ENCODE measurements at regions not wholly inside any gene's neighbourhood (a gene's known extent, or its start where the extent isn't known, plus 50 kb on each side); places are given as distances from the start of the nearest gene placed in this dataset.

DNA sequence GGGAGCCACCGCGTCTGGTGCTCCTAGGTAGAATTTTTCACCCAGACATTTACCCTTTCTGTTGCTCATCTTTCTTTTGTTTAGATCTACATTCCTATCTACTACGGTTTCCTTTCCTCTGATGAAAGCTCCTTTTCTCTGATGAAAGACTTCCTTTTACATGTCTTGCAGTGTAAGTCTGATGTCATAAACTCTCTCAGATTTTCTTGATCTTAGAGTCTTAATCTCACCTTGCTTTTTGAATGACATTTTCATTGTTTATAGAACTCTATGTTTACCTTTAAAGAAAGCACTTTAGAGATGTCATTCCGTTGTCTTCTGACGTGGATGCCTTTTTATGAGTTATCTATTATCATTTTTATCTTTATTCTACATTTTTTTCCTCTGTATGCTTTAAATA lies 171.8 kb upstream of the MTPN start:
- Histone ChIP-seq H3K4me1 (no peaks in the 10 kb centered on the region), H3K36me3 (no peaks in the 10 kb centered on the region), H3K4me3 (no peak overlapping the region), H3K27me3 (no peaks in the 10 kb centered on the region), H3K27ac (no peak overlapping the region), H3K9me3 (no peaks in the 10 kb centered on the region)
- no peak for TF ChIP-seq POLR2A (IDR thresholded peaks at IDR 0.05)
- intact Hi-C loops (cut with DNase I) = no loop called here
- ATAC-seq (no peak), DNase-seq (no peak)
- WGBS (ENCODE audit: insufficient coverage, low coverage, low lambda C conversion rate, missing lambda C conversion rate) = 30% methylated on average over 4 of the region's 5 CpGs

DNA sequence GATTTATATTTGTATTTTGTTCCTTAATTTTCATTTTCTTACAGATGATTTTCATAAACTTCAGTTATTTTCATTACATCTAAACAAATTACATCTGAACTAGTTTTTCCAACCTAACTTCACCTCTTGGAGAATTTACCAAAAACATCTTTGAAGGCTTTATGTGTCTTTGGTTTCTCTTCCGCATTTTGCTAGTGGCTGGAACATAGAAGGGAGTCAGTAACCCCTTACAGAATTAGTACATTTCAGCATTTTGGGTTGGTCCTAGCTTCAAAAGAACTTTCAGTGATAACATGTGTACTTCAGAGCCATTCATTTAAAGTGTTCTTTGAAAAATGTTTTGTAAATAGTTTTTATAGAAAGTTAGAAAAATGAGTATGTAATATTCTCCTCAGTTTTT lies 169.8 kb upstream of the MTPN start:
- DNase-seq (no peak), ATAC-seq (no peak)
- no peak for TF ChIP-seq POLR2A (IDR thresholded peaks at IDR 0.05)
- TF ChIP-seq, protein P1, sequence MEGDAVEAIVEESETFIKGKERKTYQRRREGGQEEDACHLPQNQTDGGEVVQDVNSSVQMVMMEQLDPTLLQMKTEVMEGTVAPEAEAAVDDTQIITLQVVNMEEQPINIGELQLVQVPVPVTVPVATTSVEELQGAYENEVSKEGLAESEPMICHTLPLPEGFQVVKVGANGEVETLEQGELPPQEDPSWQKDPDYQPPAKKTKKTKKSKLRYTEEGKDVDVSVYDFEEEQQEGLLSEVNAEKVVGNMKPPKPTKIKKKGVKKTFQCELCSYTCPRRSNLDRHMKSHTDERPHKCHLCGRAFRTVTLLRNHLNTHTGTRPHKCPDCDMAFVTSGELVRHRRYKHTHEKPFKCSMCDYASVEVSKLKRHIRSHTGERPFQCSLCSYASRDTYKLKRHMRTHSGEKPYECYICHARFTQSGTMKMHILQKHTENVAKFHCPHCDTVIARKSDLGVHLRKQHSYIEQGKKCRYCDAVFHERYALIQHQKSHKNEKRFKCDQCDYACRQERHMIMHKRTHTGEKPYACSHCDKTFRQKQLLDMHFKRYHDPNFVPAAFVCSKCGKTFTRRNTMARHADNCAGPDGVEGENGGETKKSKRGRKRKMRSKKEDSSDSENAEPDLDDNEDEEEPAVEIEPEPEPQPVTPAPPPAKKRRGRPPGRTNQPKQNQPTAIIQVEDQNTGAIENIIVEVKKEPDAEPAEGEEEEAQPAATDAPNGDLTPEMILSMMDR (IDR thresholded peaks at IDR 0.05) = no peak
- Histone ChIP-seq H3K4me1 (no peaks in the 10 kb centered on the region), H3K27ac (no peak overlapping the region), H3K36me3 (no peaks in the 10 kb centered on the region), H3K4me3 (no peak overlapping the region), H3K27me3 (no peaks in the 10 kb centered on the region), H3K9me3 (no peaks in the 10 kb centered on the region)
- intact Hi-C loops (cut with DNase I) = no loop called here
- WGBS (ENCODE audit: insufficient coverage, low coverage, low lambda C conversion rate, missing lambda C conversion rate) = 71% methylated on average over 1 of the region's 1 CpG

DNA sequence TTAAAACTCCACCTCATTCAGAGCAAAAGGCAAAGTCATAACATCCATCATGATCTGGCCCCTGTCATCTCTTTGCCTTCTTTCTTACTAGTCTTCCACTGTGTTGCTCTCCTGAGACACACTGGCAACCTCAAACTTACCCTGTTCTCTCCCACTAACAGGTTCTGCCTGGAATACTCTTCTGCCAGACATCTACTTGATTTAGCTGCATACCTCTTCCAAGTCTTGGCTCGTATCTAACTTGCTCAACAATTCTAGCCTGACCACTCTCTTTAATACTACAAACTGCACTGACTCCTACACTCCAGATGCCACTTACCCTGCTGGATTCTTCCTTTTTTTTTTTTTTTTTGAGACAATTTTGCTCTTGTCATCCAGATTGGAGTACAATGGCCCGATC lies 167.0 kb upstream of the MTPN start:
- Histone ChIP-seq H3K9me3 (no peaks in the 10 kb centered on the region), H3K27ac (no peak overlapping the region), H3K36me3 (no peaks in the 10 kb centered on the region), H3K4me3 (no peak overlapping the region), H3K4me1 (no peaks in the 10 kb centered on the region), H3K27me3 (no peaks in the 10 kb centered on the region)
- DNase-seq (no peak), ATAC-seq (no peak)
- intact Hi-C loops (cut with DNase I) = no loop called here
- TF ChIP-seq, protein P1 (IDR thresholded peaks at IDR 0.05) = no peak
- TF ChIP-seq POLR2A (IDR thresholded peaks at IDR 0.05) = no peak
- 43% methylated on average over 1 of the region's 2 CpGs for WGBS (ENCODE audit: insufficient coverage, low coverage, low lambda C conversion rate, missing lambda C conversion rate)

DNA sequence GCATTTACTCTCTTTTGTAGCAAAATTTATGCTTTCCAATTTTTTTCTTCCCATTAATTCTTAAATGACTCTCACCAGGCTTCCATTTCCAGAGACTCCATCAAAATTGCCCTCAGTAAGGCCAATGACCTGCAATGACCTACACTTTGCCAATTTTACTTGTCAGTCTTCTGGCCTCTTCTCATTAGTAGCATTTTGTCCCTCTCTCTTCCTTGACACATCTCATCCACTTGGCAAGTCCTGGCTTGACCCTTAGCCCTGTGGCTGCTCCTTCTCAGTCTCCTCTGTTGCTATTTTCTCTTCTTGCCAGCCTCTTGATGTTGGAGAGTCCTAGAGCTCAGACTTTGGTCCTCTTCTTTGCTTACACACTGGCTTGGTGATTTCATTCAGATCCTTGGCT lies 166.1 kb upstream of the MTPN start:
- no peak for ATAC-seq
- Histone ChIP-seq H3K36me3 (no peaks in the 10 kb centered on the region), H3K27me3 (no peaks in the 10 kb centered on the region), H3K4me1 (no peaks in the 10 kb centered on the region), H3K9me3 (no peaks in the 10 kb centered on the region), H3K27ac (no peak overlapping the region), H3K4me3 (no peak overlapping the region)
- no peak for DNase-seq
- TF ChIP-seq, protein P1 (IDR thresholded peaks at IDR 0.05) = no peak
- TF ChIP-seq POLR2A (IDR thresholded peaks at IDR 0.05) = no peak
- intact Hi-C loops (cut with DNase I) = no loop called here

DNA sequence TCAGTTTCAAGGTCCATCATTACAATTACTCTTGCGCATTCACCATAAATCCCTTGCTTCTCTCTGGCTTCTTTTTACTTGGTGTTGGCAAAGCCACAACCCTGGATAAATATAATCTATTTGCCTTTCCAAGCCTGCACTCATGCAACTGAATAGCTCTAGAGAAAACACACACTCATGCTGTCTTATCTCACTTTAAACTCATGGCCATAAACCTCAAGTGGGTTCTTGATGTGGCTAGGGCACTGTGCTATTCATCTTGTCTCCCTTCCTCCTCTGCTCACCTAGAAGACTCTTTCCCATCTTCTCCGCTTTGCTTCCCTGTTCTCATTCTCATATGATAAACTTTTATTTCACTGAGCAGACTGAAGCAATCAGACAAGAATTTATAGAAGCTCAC lies 165.4 kb upstream of the MTPN start:
- intact Hi-C loops (cut with DNase I) = no loop called here
- 79% methylated on average over 2 of the region's 2 CpGs for WGBS (ENCODE audit: insufficient coverage, low coverage, low lambda C conversion rate, missing lambda C conversion rate)
- DNase-seq (no peak), ATAC-seq (no peak)
- Histone ChIP-seq H3K27ac (no peak overlapping the region), H3K9me3 (no peaks in the 10 kb centered on the region), H3K4me1 (no peaks in the 10 kb centered on the region), H3K4me3 (no peak overlapping the region), H3K27me3 (no peaks in the 10 kb centered on the region), H3K36me3 (no peaks in the 10 kb centered on the region)
- no peak for TF ChIP-seq POLR2A (IDR thresholded peaks at IDR 0.05)
- TF ChIP-seq, protein P1 (IDR thresholded peaks at IDR 0.05) = no peak
